ENCODE measurements at regions not wholly inside any gene's neighbourhood (a gene's known extent, or its start where the extent isn't known, plus 50 kb on each side); places are given as distances from the start of the nearest gene placed in this dataset.

DNA sequence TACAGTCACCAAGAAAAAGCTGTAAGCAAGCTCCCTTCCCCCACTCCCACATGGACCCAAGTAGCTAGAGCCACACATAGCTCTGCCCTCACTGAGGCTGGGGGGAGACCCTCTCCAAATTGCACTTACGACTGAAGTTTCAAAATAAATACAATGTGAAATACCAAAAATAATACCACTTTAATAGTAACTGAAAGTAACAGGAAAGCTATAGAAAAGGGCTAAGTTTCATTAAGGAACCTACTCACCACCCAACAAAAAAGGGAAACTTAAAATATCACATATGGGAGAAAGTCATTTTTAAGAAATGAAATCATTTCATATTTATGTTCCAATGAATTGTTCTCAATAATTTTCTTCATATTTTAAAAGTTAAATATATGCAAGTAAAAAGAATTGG is 130.4 kb upstream of the UBE2E2 start:
- TF ChIP-seq POLR2A (IDR thresholded peaks at IDR 0.05) = no peak
- TF ChIP-seq, protein P1, sequence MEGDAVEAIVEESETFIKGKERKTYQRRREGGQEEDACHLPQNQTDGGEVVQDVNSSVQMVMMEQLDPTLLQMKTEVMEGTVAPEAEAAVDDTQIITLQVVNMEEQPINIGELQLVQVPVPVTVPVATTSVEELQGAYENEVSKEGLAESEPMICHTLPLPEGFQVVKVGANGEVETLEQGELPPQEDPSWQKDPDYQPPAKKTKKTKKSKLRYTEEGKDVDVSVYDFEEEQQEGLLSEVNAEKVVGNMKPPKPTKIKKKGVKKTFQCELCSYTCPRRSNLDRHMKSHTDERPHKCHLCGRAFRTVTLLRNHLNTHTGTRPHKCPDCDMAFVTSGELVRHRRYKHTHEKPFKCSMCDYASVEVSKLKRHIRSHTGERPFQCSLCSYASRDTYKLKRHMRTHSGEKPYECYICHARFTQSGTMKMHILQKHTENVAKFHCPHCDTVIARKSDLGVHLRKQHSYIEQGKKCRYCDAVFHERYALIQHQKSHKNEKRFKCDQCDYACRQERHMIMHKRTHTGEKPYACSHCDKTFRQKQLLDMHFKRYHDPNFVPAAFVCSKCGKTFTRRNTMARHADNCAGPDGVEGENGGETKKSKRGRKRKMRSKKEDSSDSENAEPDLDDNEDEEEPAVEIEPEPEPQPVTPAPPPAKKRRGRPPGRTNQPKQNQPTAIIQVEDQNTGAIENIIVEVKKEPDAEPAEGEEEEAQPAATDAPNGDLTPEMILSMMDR (IDR thresholded peaks at IDR 0.05) = no peak
